HEK293T (cell line): ENCODE measurements at regions not wholly inside any gene's neighbourhood (a gene's known extent, or its start where the extent isn't known, plus 50 kb on each side); places are given as distances from the start of the nearest gene placed in this dataset.

Source experiments
- ARNT ChIP-seq: fragments of 450-650 bp; IDR thresholded peaks from 2 replicates; pipeline ENCODE4 v1.6.1; 2017; ENCODE audit warnings: mild to moderate bottlenecking
- BHLHE40 ChIP-seq: fragments of 450-650 bp; IDR thresholded peaks from 2 replicates; pipeline ENCODE4 v1.6.1; 2016; ENCODE audit warnings: mild to moderate bottlenecking, moderate library complexity, borderline replicate concordance
- ELF4 ChIP-seq: fragments of 450-650 bp; IDR thresholded peaks from 2 replicates; pipeline ENCODE4 v1.6.1; 2017; ENCODE audit warnings: antibody characterized with exemption
- FOXA1 ChIP-seq: fragments of 450-650 bp; IDR thresholded peaks from 2 replicates; pipeline ENCODE4 v1.6.1; 2016; ENCODE audit warnings: mild to moderate bottlenecking
- FOXM1 ChIP-seq: fragments of 450-650 bp; IDR thresholded peaks from 2 replicates; pipeline ENCODE4 v1.6.1; 2017; ENCODE audit warnings: mild to moderate bottlenecking, borderline replicate concordance
- HDGF ChIP-seq: fragments of 450-650 bp; IDR thresholded peaks from 2 replicates; pipeline ENCODE4 v1.6.1; 2017; ENCODE audit warnings: antibody characterized with exemption, borderline replicate concordance
- L3MBTL2 ChIP-seq: fragments of 450-650 bp; conservative IDR thresholded peaks from 2 replicates; pipeline ENCODE4 v1.6.1; 2016; ENCODE audit warnings: mild to moderate bottlenecking
- LEF1 ChIP-seq: fragments of 450-650 bp; IDR thresholded peaks from 2 replicates; pipeline ENCODE4 v1.6.1; 2017; ENCODE audit warnings: mild to moderate bottlenecking, borderline replicate concordance
- SP1 ChIP-seq: fragments of 450-650 bp; IDR thresholded peaks from 2 replicates; pipeline ENCODE4 v1.6.1; 2017
- SUZ12 ChIP-seq: fragments of 450-650 bp; IDR thresholded peaks from 2 replicates; pipeline ENCODE4 v1.6.1; 2016; ENCODE audit warnings: mild to moderate bottlenecking
- TARDBP ChIP-seq: fragments of 450-650 bp; IDR thresholded peaks from 2 replicates; pipeline ENCODE4 v1.6.1; 2016

DNA sequence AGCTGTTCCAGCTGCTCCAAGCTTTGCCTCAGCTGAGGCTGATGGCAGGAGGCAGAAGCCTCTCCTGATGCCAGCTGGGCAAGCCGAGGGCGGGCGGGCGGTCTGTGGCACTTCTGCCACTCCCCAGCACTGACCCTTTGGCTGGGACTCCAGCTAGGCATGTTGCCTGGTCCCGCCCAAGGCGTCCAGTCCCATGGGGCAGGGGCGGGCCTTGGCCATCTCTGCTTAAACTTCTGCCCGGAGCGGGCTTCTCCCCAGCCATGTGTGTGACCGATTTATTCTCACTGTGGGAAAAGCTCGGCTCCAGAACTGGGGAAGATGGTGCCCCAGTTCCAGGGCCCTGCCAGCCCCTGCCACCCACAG, 349.1 kb downstream of the SEC14L1 start:
- no peak for TF ChIP-seq BHLHE40
- TF ChIP-seq TARDBP = no peak
- TF ChIP-seq FOXM1 = no peak
- no peak for TF ChIP-seq LEF1
- TF ChIP-seq HDGF = no peak
- TF ChIP-seq SUZ12 = no peak
- TF ChIP-seq FOXA1 = no peak
- TF ChIP-seq SP1 = no peak
- TF ChIP-seq L3MBTL2 = no peak
- TF ChIP-seq ARNT = no peak
- no peak for TF ChIP-seq ELF4
